GM21526 (cell line): ENCODE measurements at regions not wholly inside any gene's neighbourhood (a gene's known extent, or its start where the extent isn't known, plus 50 kb on each side); places are given as distances from the start of the nearest gene placed in this dataset.
"Not testable (repeated sequence)": the region's sequence is repeated elsewhere in the genome, so short reads cannot be mapped to it uniquely, and the experiment has no call there.

Source experiments
- ATAC-seq: cut with Tn5 transposase; IDR thresholded peaks from one replicate; pipeline ENCODE4 v1.9.1; 2021; ENCODE audit warnings: moderate library complexity; ENCODE audit not compliant: unreplicated experiment, low FRiP score

DNA sequence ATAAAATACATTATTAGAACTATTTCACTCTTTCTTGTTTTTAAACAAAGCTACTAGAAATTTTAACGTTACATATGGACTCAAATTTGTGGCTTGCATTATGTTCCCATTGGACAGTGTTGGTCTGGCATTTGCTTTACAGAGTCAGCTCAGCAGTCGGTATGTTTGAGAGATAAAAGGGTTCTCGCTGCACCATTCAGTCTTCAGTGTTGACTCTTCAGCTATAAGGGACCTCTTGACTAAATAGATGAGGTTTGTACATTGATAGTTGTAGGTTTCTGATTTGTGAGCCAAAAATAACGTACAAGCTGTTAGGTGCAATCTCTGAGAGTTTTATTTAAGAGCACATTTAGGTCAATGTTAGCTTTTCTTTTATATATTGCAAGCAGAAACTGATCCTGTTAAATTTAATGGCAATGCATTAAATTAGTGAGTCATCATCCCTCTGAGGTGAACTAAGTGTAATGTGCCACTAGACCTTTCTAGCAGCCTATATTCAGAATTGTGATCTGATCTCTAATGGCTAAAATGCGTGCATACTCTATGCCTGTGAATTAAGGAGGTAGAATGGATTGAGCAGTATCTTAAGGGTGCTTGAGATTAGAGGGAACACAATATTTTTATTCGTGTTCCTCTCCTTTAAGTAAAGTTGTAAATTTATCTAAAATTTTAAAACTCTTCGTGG lies 485.6 kb upstream of the SYNCRIP start:
- ATAC-seq, result no peak

DNA sequence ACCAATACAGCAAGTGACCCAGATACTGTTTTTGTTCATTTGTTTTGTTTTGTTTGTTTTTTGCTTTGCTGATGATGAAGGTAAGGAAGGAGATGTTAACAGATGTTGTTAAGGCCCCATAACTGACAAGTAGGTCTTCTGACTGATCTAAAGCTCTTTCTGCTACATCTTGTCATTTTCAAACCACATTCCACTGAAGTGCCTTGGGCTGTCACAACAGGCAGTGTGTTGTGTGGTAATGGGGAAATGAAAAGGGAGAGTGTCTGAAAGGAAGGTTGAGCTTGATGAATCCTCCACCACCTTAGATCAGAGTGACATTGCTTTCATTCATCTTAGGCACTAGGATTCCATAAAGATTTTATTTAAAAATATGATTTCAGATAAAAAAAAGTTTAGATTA lies 479.4 kb upstream of the SYNCRIP start:
- ATAC-seq, result no peak

GRCh38 chr6:86118271-86118670 lies 475.6 kb upstream of the SYNCRIP start:
- no peak for ATAC-seq

DNA sequence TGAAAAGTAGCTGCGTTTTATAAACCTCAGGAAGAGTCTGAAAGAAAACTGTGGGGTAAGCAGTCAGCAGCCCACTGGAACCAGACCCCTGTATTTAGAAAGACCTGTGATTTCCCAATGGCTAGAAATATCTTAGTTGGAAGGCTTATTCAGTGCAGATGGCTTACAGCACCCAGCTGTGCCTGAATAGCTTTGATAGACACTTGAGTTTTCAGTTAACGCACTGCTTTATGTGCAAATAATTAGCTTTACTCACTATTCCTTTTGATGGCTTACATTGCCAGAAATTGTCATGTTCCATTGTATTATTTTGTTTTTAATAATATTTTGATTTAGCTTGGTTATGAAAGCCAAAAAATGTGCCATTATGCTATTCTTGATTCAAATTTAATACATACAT lies 465.3 kb upstream of the SYNCRIP start:
- no peak for ATAC-seq

GRCh38 chr6:86087954-86088353 lies 445.3 kb upstream of the SYNCRIP start:
- ATAC-seq, result no peak

- no peak for ATAC-seq
These were observed 437.3 kb upstream of the SYNCRIP start for GRCh38 chr6:86079938-86080337.

GRCh38 chr6:86070151-86070550 lies 427.5 kb upstream of the SYNCRIP start:
- no peak for ATAC-seq

- not testable (repeated sequence) for ATAC-seq
These were observed 422.3 kb upstream of the SYNCRIP start for GRCh38 chr6:86065002-86065401.

DNA sequence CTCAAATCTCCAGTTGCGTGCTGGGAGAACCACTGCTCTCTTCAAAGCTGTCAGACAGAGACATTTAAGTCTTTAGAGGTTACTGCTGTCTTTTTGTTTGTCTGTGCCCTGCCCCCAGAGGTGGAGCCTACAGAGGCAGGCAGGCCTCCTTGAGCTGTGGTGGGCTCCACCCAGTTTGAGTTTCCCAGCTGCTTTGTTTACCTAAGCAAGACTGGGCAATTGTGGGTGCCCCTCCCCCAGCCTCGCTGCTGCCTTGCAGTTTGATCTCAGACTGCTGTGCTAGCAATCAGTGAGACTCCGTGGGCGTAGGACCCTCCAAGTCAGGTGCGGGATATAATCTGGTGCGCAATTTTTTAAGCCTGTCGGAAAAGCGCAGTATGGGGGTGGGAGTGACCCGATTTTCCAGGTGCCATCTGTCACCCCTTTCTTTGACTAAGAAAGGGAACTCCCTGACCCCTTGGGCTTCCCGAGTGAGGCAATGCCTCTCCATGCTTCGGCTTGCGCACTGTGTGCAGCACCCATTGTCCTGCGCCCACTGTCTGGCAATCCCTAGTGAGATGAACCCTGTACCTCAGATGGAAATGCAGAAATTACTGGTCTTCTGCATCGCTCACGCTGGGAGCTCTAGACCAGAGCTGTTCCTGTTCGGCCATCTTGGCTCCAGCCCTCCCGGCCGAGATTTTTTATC lies 414.8 kb upstream of the SYNCRIP start:
- ATAC-seq, result not testable (repeated sequence)

- no peak for ATAC-seq
These were observed 402.4 kb upstream of the SYNCRIP start for GRCh38 chr6:86045038-86045437.

DNA sequence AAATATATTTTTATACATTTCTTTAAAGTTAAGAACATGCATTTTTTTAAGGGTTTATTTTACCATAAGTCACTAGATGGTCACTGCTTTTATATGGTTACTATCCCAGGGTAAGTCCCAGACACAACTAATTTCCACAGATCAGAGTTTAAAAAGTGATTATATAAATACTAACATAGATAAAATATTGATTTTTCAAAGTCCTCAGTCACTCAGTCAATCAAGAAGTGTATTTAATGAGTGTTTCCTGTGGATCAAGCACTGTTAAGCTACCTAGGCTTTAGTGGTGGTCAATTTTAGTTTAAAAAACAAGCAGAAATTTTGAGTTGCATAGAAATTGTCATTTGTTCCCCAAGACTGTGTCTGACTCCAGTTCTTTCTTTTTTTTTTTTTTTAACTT lies 399.5 kb upstream of the SYNCRIP start:
- ATAC-seq, result no peak

GRCh38 chr6:86031713-86032112 lies 389.0 kb upstream of the SYNCRIP start:
- ATAC-seq, result no peak

DNA sequence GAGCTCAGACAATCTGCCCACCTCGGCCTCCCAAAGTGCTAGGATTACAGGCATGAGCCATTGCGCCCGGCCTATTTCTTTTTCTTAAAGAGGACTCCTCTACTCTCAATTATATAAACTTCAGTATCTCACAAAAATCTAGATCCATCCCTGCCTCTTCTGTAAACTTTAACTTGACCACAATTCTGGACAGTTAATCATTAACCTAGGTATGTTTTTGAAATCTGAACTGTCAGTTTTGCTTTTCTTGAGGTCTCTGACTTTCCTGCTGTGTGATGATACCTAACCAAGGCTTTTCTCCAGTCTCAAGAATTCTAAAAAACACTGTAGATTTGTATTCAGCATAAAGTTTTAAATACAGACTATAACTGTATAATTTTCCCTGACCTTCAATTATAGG lies 388.2 kb upstream of the SYNCRIP start:
- no peak for ATAC-seq

DNA sequence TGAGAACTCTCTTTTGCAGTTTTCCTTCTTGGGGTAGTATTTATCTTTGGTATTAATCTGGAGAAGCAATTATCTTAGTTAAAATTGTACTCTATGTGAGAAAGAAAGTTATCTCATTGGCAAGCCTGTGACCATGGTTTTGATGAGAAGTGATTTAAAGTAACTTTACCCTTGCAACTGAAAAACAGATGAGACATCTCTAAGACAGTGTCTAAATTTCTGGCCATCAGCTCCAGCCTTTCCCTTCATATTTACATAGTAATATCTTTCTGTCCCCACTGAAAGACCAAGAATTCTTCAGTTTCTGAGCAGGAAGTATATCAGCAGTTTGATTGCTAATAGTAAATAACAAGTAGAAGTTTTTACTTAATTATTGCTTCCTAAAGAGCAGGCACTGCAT lies 386.1 kb upstream of the SYNCRIP start:
- no peak for ATAC-seq

DNA sequence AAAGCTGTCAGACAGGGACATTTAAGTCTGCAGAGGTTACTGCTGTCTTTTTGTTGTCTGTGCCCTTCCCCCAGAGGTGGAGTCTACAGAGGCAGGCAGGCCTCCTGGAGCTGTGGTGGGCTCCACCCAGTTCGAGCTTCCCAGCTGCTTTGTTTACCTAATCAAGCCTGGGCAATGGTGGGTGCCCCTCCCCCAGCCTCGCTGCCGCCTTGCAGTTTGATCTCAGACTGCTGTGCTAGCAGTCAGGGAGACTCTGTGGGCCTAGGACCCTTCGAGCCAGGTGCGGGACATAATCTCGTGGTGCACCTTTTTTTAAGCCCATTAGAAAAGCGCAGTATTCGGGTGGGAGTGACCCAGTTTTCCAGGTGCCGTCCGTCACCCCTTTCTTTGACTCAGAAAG lies 384.2 kb upstream of the SYNCRIP start:
- not testable (repeated sequence) for ATAC-seq

GRCh38 chr6:86017236-86017635 lies 374.6 kb upstream of the SYNCRIP start:
- peak; percentile 89 for ATAC-seq

GRCh38 chr6:86016567-86016966 lies 373.9 kb upstream of the SYNCRIP start:
- no peak for ATAC-seq

DNA sequence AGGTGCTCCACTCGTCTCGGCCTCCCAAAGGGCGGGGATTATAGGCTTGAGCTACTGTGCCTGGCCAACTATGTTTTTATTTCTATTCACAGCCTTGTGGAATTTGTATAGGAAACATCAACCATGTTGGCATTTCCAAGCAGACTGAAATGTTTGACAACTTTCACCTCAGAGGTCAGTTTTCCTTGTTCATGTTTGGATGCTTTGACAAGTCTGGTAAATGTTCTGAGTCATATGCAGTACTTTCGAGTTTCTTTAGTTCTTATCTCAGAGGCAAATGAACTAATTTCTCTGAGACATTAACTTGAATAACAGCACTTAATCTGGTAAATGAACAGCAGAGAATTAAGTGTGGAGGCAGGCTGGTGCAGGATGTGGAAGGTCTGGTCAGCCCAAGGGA lies 373.4 kb upstream of the SYNCRIP start:
- ATAC-seq, result no peak

DNA sequence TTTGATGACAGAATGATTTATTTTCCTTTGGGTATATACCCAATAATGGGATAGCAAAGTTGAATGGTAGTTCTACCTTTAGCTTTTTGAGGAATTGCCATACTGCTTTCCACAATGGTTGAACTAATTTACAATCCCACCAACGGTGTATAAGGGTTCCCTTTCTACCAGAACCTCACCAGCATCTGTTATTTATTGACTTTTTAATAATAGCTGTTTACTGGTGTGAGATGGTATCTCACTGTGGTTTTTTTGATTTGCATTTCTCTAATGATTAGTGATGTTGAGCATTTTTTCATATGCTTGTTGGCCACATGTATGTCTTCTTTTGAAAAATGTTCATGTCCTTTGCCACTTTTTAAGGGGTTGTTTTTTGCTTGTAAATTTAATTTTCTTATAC lies 370.3 kb upstream of the SYNCRIP start:
- not testable (repeated sequence) for ATAC-seq

DNA sequence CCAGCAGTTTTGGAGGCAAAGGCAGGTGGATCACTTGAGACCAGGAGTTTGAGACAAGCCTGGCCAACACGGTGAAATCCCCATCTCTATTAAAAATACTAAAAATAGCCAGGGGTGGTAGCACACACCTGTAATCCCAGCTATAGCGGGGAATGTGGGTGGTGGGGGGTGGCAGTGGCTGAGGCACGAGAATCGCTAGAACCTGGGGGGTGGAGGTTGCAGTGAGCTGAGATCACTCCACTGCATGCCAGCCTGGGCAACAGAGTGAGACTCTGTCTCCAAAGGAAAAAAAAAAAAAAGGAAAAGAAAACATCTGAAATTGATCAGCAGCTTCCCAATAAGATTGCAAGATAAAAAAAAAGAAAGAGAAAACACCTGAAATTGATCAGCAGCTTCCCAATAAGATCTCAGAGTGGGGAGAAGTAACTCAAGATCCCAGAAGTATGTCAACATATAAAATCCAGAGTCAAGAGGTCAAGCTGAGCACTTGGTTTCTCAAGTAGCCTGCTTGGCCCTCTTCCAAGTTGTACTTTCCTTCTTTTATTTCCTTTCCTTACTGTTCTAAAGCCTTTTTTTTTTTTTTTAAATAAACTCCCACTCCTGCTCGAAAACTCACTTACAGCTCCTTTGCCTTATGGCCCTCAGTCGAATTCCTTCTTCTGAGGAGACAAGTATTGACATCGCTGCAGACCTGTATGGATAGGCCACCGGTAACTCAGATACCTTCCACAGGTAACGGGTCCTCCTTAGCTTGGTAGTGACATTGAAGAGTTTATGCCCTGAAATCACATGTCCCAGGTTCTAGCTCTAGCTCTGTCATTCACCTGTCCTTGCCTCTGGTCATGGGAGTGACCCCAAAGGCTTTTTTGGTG lies 368.5 kb upstream of the SYNCRIP start:
- ATAC-seq, result no peak

- no peak for ATAC-seq
These were observed 354.5 kb upstream of the SYNCRIP start for GRCh38 chr6:85997206-85997605.

GRCh38 chr6:85996034-85996375 lies 353.3 kb upstream of the SYNCRIP start:
- no peak for ATAC-seq
